ENCODE measurements at regions not wholly inside any gene's neighbourhood (a gene's known extent, or its start where the extent isn't known, plus 50 kb on each side); places are given as distances from the start of the nearest gene placed in this dataset.

- TF ChIP-seq ZNF350 (tag by site-specific recombination; IDR thresholded peaks at IDR 0.05) (no peak), YY1 (tag by site-specific recombination; IDR thresholded peaks at IDR 0.05) (no peak), CTCF (tag by site-specific recombination; IDR thresholded peaks at IDR 0.05) (no peak), MYNN (tag by site-specific recombination; IDR thresholded peaks at IDR 0.05; ENCODE audit: borderline replicate concordance) (no peak), REPIN1 (tag by site-specific recombination; IDR thresholded peaks at IDR 0.05; ENCODE audit: low read depth) (no peak), ZNF155 (tag by site-specific recombination; IDR thresholded peaks at IDR 0.05) (no peak), ZBTB21 (tag by site-specific recombination; IDR thresholded peaks at IDR 0.05) (no peak), ZNF292 (tag by site-specific recombination; IDR thresholded peaks at IDR 0.05; ENCODE audit: borderline replicate concordance, low read depth) (no peak)
Measured at GRCh38 chr5:109558952-109559351, 130.8 kb upstream of the MAN2A1 start.
